Islet precursor cell (in vitro differentiated cells): ENCODE measurements at regions not wholly inside any gene's neighbourhood (a gene's known extent, or its start where the extent isn't known, plus 50 kb on each side); places are given as distances from the start of the nearest gene placed in this dataset.

ENCODE experiments used
- DNase-seq: peaks from one replicate; pipeline ENCODE4 v3.0.0-alpha.2; 2018

- no peak for DNase-seq
These were observed 121.9 kb upstream of the ARHGEF3 start for GRCh38 chr3:56923526-56924224.

- no peak for DNase-seq
These were observed 120.1 kb upstream of the ARHGEF3 start for GRCh38 chr3:56921573-56922453.

- no peak for DNase-seq
These were observed 118.0 kb upstream of the ARHGEF3 start for GRCh38 chr3:56919797-56920195.

GRCh38 chr3:56919137-56919796 is 117.5 kb upstream of the ARHGEF3 start:
- no peak for DNase-seq

- DNase-seq = no peak
These were observed 116.4 kb upstream of the ARHGEF3 start for GRCh38 chr3:56918111-56918568.

GRCh38 chr3:56917361-56918110 is 115.8 kb upstream of the ARHGEF3 start:
- no peak for DNase-seq

GRCh38 chr3:56916716-56917360 is 115.1 kb upstream of the ARHGEF3 start:
- no peak for DNase-seq

GRCh38 chr3:56915966-56916586 is 114.3 kb upstream of the ARHGEF3 start:
- DNase-seq = peak; percentile 80

- no peak for DNase-seq
These were observed 112.9 kb upstream of the ARHGEF3 start for GRCh38 chr3:56914646-56915045.

- no peak for DNase-seq
These were observed 109.6 kb upstream of the ARHGEF3 start for GRCh38 chr3:56911363-56911762.

GRCh38 chr3:56909349-56909748 is 107.6 kb upstream of the ARHGEF3 start:
- no peak for DNase-seq

GRCh38 chr3:56908004-56908403 is 106.3 kb upstream of the ARHGEF3 start:
- DNase-seq = no peak

- DNase-seq = no peak
These were observed 102.9 kb upstream of the ARHGEF3 start for GRCh38 chr3:56904552-56905215.

GRCh38 chr3:56903231-56903782 is 101.6 kb upstream of the ARHGEF3 start:
- no peak for DNase-seq

GRCh38 chr3:56902468-56903160 is 100.9 kb upstream of the ARHGEF3 start:
- no peak for DNase-seq

GRCh38 chr3:56900801-56901200 is 99.1 kb upstream of the ARHGEF3 start:
- DNase-seq = no peak

- no peak for DNase-seq
These were observed 98.1 kb upstream of the ARHGEF3 start for GRCh38 chr3:56899851-56900250.

- no peak for DNase-seq
These were observed 97.3 kb upstream of the ARHGEF3 start for GRCh38 chr3:56899078-56899477.

- no peak for DNase-seq
These were observed 94.6 kb upstream of the ARHGEF3 start for GRCh38 chr3:56896357-56896756.

- DNase-seq = peak; percentile 81
These were observed 93.2 kb upstream of the ARHGEF3 start for GRCh38 chr3:56894881-56895431.
